NCI-H2029 (cell line): ENCODE measurements at regions not wholly inside any gene's neighbourhood (a gene's known extent, or its start where the extent isn't known, plus 50 kb on each side); places are given as distances from the start of the nearest gene placed in this dataset.

Experiments
- DNase-seq: peaks from one replicate; lab custom pipeline; 2025; lab: John Stamatoyannopoulos, UW

DNA sequence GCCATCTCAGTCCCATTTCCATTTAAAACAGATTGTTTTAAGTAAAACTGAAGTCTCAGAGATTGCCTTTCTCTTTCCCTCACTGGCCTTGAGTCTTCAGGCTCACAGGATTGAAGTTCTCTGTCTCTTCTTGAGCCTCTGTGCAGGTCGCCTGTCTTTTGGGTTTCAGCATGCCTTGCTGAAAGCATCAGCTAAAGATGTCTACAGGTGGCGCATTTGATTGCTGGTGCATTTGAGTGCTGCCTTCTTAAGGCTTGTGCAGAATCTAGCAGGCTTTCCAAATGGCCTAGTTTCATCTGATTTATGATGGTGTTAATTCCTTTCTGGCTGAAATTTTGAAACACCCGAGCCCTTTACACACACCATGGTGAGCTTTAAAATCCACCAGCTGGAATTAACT is 1062.2 kb upstream of the FBXO33 start:
- DNase-seq, result no peak

DNA sequence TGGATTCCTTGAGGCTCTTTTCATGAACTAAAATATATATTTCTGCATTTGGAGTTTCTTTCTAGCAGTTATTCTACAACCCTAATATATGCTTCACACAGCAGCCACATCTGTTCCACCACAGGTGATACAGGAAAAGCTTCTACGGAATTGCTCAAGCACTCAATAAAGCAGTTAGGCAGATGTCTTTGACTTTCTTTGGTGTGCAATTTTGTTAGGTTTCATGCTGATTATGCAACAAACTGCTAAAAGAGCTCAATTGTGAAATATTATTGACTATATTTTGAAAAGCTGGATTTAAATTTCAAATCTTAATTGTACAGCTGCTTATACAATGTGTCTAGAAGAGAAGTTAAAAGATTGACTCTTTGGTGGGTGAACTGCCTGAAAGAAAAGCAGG is 1055.6 kb upstream of the FBXO33 start:
- no peak for DNase-seq

DNA sequence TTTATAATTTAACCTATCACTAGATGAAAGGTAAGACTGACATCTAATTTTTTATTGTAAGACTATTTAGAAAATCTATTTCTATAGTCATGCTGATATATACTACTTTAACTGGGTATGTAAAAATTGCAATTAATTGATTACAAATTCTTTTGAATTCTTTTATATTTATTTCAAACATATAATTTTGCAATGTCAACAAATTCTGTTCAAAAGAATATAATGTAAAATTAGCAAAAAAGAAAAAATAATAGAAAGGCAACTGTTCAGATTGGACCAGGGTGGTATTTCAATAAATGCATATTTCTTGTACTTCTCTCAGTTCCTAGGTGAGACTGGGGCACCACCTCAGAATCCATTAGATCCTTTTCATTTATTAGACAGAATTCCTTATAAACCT is 1053.5 kb upstream of the FBXO33 start:
- DNase-seq, result no peak

DNA sequence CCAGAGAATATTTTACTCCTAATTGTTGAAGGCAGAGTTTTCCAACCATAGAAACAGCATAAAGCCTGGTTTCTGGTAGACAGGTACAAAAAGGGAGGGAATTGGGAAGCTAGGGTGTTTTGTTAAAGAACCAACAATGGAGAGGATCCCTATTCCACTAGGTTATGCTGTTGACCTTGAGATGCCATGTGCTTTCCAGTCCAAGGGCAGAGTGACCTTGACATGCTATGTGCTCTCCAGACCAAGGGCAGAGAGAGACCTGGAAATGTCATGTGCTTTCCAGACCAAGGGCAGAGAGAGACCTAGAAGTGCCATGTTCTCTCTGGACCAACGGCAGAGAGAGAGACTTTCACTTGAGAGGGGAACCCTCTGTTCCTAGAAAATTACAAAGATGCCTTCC is 1043.8 kb upstream of the FBXO33 start:
- DNase-seq, result no peak

DNA sequence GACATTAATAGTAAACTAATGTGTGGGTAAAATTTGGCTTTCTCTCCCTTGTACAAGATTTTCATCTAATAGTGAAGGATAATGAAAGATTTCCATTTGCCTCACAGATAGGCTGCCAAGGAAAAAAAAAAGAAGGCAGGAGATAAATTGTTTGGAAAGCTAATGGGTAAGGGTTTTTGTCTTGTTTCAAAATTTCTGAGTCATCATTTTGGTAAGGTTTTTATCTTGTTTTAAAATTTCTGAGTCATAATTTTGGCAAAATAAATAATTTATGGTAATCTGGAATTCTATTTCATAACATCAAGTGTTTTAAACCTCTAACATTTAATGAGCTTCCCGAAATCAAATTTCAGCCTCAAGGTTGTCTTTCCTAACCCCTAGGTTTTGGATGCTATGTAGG is 1035.7 kb upstream of the FBXO33 start:
- no peak for DNase-seq

DNA sequence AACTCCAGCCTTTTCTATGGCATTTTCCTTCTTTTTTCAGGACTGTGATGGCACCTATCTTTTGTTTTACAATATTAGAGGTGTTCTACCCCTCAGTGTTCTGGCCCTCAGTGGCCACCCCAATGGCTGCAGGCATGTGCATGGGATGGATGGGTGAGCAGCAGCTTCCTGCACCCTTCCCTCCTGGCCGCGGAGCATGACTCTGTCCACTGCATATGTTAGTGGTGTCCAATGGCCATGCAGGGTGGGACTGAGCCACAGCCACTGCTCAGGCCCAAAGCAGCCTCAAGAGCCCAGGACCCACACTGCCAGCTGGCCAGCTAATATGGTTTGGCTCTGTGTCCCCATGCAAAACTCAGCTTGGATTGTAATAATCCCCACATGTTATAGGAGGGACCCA is 1032.3 kb upstream of the FBXO33 start:
- DNase-seq, result no peak

DNA sequence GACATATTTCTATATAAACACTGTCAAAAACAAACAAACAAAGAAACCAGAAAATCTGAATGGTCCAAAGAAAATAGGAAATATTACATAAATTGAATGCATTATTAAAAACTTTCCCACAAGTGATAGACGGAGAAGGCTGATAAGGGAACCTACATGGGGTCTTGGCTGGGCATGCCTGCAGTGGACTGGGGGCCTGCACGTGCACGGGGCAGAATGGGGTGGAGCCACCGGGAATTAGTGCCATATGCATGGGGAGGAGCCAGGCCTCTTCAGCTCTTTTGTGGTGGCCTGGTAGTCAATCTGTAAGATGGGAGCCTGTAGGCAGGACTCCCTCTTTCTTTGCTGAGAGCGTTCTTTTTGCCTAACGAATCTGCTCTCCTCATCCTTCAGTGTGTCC is 1031.7 kb upstream of the FBXO33 start:
- DNase-seq, result no peak

DNA sequence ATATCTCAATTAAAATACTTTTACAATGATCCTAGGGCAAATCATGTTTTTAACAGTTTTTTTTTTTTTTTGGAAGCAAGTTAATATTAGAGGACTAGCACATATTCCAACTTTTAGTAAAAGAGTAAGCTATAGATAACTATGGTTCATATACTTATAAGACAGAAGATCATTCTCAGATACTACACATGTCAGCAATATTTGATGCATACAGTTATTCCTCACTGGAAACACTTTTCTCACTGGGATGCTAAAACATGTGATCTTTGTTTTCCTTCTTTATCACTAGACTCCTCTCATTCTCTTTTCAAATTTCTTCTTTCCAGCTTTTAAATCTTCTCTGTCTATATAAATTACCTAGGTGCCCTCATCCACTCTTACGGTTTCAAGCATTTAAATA is 1020.4 kb upstream of the FBXO33 start:
- DNase-seq, result no peak

DNA sequence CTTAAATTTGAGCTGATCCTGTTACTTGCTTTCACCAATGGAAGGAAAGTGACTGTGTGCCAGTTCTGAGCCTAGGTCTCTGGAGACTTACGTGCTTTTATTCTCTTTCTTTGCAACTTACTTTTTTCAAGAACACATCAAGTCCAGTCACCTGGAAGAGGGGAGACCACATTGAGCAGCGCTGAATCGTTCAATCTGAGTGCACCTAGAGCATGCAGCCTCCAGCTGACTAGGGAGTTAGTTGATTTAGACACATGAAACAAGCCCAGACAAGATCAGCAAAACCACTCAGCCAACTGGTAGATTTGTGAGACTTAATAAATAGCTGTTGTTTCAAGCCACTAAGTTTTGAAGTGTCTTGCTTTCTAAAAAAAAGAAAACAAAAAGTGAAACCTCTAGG is 1014.8 kb upstream of the FBXO33 start:
- no peak for DNase-seq

DNA sequence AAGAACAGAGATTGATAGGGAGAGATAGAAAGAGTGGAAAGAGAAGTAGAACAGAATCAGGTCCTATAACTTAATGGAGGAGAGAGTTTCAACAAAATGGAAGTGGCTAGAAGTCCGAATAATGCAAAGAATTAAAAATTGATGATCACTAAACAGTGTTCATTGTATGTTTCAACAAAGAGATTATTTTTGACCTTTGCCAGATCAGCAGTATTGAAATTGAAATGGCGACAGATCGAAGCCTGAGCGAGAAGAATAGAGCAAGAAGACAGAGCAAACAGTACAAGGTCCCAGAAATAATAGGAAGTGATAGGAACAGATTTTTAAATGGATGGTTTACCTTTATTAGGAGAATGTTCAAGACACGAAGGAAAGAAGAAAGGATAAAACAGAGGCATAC is 1012.8 kb upstream of the FBXO33 start:
- no peak for DNase-seq

DNA sequence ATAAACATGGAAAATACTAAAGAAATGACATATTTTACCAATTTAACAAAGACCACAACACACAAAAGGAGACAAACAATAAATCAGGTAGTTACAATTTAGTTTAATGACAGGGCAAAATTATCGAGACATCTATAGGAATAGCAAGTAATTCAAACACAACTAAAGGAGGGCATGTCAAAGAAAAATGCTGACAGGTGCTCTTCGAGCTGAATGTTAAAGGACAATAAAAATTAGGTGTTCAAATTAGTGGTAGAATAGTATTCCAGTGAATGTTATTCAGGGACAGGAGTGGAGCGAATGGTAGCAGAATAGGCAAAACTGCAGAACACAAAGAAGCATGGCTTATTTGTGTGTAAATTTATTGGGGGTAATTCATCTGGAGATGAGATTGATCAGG is 1004.3 kb upstream of the FBXO33 start:
- DNase-seq, result no peak

DNA sequence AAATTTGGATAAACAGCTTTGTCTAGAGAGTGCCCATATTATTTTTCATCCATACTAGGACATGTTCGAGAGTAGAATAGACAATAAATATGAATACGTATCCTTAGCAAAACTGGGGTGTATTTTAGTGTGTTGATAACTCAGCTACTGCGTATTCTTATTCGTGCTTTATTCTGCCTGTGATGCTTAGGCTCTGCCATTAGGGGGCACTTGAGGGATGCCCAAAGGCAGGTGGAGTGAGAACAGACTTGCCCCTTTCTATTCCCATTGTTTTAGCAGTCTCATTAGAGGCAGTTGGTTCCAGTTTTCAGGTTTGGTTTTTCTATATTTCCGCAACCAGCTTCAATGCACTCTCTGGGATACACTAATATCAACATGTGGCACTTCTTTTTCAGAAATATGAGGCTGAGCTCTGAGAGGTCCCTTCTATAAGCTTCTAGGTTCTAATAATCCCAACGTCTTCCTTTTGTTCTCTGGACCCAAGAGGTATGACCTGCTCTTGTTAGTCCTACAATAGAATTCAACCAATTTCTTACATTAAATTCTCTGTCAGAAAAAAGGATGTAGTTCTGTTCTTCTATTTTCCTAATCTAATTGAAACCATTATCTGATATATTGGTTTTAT is 985.7 kb upstream of the FBXO33 start:
- peak; percentile 30 for DNase-seq

DNA sequence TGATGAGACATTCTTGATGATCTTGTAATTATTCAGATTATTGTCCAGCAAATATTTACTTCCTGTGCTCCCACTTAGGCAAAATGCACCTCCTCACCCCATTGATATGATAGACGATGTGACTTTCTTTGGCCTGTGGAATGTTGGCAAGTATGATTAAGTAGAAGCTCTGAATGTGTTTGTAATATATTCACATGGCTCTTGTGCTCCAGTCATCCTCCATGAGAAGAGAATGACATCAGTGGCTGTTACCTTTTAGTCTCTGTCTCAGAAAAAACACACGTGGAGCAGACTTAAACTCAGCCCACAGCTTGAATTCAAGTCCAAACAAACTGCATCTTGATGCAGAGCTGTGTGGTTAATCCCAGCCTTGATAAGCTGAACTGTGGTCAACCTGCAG is 984.3 kb upstream of the FBXO33 start:
- DNase-seq, result no peak

DNA sequence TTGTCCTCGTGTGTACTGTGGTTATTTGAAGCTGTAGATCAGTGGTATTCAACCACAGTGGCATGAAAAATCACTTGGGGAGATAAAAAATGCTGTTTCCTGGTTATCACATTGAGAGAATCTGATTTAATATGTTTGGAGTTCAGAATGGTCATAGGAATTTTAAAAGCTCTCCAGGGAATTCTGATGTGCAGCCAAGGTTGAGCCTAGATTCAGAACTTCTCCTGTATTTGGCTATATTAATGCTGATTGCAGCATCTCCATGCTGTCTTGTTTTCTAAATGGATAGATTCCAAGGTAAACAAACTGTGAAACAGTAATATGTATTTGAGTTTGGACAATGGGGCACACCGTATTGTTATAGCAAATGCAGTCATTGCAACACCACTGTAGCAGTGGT is 982.2 kb upstream of the FBXO33 start:
- DNase-seq, result peak; percentile 81

DNA sequence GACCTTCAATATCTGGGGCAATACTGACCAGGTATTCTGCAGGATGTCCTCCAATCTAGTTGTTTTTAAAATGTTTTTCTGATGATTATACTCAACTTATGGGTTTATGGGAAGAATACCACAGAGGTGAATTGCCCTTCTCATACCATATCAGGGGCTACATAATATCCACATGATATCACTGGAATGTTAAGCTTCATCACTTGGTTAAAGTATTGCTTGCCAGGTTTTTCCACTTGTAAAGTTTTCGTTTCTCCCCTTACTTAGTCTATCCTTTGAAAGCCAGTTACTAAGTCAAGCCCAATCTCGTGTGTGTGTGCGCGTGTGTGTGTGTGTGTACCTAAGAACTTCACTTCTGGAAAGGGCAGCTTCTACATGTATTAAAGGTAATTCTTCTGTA is 980.9 kb upstream of the FBXO33 start:
- no peak for DNase-seq

DNA sequence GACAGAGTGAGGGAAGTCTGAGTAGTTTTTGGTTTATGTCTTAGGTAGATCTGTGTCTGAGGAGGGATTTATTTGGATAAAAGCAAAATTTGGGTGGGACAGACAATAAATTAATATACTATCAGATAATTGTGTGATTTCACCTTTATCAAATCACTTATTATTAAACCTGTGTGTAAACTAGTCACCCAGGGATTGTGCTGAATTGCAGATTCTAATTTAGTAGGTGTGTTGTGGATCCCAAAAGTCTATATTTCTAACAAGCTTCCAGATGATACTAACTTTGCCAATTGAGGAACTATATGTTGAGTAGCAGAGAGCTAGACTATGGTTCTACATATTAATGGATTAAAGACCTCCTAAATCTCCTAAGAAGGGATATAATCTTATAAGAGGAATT is 978.5 kb upstream of the FBXO33 start:
- DNase-seq, result no peak

DNA sequence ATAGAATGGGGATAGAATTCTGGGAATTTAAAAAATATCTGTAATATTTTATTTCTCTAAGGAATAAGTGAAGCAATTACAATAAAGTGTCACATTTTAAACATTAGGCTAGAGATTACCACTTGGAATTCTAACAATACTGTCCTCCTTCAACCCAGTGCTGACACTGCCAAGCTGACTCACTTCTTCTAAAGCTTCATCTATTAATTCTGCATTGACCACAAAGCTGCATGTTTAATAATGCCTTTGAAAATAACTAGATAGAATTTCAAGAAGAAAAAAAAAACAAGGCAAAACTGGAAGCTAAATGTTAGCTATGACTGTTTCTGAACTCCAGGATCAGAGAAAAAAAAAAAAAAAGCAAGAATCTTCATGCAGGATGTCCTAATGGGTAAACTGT is 970.7 kb upstream of the FBXO33 start:
- no peak for DNase-seq

DNA sequence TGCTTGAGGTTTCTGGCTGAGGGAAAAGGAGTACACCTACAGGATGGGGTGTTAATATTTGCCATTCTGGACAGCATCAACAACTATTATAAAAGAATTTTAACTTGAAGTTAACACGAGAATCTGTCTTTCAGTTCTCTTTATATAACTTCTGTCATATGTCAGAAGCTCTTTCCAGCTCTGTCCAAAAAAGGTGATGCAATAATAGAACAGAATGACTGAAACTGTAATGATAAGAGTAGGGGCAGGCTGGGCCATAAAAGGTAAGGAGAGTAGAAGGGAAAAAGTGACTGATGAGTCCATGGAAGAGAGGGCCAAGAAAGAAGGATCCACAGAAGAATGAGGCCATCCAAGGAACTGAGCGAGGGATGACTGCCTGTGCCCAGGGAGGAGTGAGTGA is 966.7 kb upstream of the FBXO33 start:
- no peak for DNase-seq

DNA sequence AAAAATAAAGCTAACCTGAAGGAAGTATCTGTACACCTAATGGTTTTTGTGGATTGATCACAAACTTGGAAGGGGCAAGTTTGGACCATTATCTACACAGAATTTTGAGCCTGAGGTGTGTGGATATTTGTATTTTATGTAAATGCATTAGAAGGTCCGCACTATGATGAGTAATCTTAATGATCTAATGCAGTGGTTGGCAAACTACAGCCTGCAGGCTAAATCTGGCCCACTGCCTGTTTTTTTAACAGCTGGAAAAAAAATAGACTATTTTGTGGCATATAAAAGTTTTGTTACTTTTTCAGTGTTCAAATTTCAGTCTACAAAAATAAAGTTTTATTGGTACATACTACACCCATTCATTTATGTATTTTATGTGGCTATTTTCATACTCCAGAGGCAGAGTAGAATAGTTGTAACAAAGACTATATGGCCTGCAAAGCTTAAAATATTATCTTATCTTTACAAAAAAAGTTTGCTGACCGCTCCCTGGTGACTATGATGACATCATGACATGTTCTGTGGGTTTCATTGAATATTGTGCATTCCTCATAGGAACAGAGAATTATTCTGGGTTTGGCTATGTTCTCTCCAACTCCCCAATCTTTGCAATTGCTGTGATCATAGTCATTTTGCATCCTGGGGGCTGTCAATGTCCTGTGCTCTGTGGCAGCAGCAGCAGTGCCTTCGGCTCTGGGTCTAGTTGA is 962.6 kb upstream of the FBXO33 start:
- no peak for DNase-seq

DNA sequence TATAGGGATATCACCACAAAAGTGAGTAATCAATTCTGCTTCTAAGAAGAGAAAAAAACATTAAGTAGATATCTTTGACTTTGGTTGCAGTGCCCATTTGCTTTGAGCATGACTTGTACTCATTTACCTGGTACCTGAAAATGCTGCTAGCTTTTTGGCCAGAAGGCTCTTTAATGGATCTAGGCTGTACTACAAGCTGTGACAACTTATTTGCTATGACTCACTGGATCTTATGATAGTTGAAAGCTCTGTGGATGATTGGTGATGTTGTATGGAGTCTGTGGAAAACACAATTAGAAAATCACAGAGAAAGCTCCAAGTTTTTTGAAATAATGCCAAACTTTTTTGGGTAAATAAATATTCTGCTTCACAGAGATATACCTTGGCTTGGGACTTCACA is 960.9 kb upstream of the FBXO33 start:
- no peak for DNase-seq

DNA sequence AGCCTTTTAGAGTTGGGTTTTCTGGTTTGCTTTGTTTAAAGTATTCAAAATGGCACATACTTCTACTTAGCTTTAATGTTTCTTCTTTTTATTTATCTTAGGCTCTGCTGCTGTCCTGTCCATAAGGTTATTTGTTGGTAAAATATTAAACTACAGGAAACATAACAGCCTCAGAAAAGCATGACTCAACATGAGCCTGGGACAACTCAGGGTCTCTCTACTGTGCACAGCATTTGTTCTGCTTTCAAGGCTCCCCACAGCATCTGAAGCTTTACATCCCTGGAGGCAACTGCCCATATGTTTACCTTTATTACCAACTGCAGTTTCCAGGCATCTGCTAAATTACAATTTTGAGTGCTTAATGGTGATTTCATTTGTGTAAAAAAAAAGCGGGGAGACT is 954.2 kb upstream of the FBXO33 start:
- DNase-seq, result no peak

DNA sequence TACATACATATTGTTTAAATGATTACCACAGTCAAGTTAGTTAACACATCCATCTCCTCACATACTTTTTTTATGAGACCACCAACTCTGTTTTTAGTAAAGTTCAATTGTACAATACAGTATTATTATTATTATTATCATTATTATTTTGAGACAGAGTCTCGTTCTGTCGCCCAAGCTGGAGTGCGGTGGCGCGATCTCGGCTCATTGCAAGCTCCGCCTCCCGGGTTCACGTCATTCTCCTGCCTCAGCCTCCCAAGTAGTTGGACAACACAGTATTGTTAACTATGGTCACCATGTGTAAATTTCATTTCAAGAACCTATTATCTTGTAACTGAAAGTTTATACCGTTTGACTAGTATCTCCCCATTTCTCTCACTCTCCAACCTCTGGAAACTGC is 942.0 kb upstream of the FBXO33 start:
- no peak for DNase-seq

DNA sequence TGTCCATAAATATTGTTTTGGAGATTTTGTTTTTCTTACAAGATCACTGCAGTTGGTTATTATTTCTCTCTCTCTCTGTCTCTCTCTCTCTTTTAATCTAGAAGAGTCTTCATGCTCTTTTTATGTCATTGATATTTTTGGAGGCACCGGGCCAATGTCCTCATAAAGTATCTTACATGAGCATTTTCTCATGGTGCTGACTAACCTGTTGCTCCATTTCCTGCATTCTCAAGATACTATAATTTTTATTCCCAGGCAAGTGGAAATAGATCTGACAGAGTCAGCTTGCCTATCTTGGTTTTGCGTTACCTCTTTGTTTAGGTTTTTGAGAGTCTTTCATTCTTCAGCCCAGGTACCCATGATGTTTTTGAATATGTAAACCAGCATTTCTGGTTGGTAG is 938.8 kb upstream of the FBXO33 start:
- DNase-seq, result no peak

DNA sequence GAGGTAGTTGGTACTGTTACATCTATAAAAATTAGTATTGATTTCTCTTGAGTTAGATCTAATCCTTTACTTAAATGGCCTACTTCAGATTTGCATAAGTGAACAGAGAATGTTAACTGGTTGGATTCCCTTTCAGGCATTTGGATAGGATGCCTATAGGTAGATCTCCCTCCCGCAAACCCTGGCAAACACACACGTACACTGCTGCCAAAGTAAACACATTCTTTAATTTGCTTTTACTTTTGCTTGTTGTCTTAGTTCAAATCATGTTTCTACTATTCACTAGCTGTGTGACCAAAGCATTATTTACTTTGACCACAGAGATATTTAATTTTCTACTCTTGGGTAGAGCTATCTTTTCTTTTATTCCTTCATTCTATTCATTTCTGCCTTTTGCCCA is 936.1 kb upstream of the FBXO33 start:
- peak; percentile 60 for DNase-seq
